ENCODE measurements at regions not wholly inside any gene's neighbourhood (a gene's known extent, or its start where the extent isn't known, plus 50 kb on each side); places are given as distances from the start of the nearest gene placed in this dataset.

DNA sequence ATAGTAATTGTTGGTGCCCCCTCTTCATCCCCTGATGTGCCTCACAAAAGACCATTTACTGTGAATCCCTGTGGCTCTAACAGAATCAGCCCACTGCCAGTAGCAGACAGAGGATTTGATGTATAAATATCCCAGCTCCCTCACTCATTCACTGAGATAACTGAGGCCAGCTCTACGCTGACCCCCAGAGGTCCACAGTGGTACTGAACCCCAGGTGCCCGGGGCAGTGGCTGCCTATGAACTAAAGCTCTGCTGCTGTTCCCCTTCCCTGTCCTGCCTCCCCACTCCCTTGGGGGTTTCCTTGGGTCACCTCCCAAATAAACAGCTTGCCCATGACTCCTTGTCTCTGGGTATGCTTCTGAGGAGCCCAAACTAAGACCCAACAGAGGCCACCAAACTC is 295.8 kb downstream of the FOXL1 start:
- TF ChIP-seq POLR2AphosphoS5 (IDR thresholded peaks at IDR 0.05): no peak
- TF ChIP-seq POLR2A (IDR thresholded peaks at IDR 0.05): no peak
- TF ChIP-seq, protein P1, sequence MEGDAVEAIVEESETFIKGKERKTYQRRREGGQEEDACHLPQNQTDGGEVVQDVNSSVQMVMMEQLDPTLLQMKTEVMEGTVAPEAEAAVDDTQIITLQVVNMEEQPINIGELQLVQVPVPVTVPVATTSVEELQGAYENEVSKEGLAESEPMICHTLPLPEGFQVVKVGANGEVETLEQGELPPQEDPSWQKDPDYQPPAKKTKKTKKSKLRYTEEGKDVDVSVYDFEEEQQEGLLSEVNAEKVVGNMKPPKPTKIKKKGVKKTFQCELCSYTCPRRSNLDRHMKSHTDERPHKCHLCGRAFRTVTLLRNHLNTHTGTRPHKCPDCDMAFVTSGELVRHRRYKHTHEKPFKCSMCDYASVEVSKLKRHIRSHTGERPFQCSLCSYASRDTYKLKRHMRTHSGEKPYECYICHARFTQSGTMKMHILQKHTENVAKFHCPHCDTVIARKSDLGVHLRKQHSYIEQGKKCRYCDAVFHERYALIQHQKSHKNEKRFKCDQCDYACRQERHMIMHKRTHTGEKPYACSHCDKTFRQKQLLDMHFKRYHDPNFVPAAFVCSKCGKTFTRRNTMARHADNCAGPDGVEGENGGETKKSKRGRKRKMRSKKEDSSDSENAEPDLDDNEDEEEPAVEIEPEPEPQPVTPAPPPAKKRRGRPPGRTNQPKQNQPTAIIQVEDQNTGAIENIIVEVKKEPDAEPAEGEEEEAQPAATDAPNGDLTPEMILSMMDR (IDR thresholded peaks at IDR 0.05): peak in 1 of 3 donors; percentile 13
